PC-9 (cell line): ENCODE measurements at regions not wholly inside any gene's neighbourhood (a gene's known extent, or its start where the extent isn't known, plus 50 kb on each side); places are given as distances from the start of the nearest gene placed in this dataset.

Experiments used
- EZH2 ChIP-seq: fragments of 200-600 bp; sonication (generic); IDR thresholded peaks from 2 replicates; pipeline ENCODE4 v1.8.0; 2017; ENCODE audit warnings: antibody characterized with exemption, low read depth
- TF ChIP-seq, protein P1 (sequence below): fragments of 200-600 bp; sonication (generic); conservative IDR thresholded peaks from 2 replicates; pipeline ENCODE4 v1.6.1; 2017; ENCODE audit warnings: mixed run types, antibody characterized with exemption, mild to moderate bottlenecking, moderate library complexity

GRCh38 chr20:51894619-51895018, 92.3 kb upstream of the SALL4 start:
- no peak for TF ChIP-seq EZH2
- TF ChIP-seq, protein P1, sequence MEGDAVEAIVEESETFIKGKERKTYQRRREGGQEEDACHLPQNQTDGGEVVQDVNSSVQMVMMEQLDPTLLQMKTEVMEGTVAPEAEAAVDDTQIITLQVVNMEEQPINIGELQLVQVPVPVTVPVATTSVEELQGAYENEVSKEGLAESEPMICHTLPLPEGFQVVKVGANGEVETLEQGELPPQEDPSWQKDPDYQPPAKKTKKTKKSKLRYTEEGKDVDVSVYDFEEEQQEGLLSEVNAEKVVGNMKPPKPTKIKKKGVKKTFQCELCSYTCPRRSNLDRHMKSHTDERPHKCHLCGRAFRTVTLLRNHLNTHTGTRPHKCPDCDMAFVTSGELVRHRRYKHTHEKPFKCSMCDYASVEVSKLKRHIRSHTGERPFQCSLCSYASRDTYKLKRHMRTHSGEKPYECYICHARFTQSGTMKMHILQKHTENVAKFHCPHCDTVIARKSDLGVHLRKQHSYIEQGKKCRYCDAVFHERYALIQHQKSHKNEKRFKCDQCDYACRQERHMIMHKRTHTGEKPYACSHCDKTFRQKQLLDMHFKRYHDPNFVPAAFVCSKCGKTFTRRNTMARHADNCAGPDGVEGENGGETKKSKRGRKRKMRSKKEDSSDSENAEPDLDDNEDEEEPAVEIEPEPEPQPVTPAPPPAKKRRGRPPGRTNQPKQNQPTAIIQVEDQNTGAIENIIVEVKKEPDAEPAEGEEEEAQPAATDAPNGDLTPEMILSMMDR: no peak
